IMR-90 (cell line): ENCODE measurements at regions not wholly inside any gene's neighbourhood (a gene's known extent, or its start where the extent isn't known, plus 50 kb on each side); places are given as distances from the start of the nearest gene placed in this dataset.

Source experiments
- BHLHE40 ChIP-seq: fragments of 150-350 bp; IDR thresholded peaks from 2 replicates; pipeline ENCODE4 v1.6.1; 2016; ENCODE audit warnings: mild to moderate bottlenecking, low read depth, low read length
- POLR2A ChIP-seq: IDR thresholded peaks from 2 replicates; pipeline ENCODE4 v1.6.1; 2012; ENCODE audit warnings: mild to moderate bottlenecking, low read depth, low read length
- RCOR1 ChIP-seq: IDR thresholded peaks from 2 replicates; pipeline ENCODE4 v1.6.1; 2012; ENCODE audit warnings: mild to moderate bottlenecking, low read length, improper control_type of control experiment; ENCODE audit not compliant: insufficient replicate concordance
- TF ChIP-seq, protein P1 (sequence below): conservative IDR thresholded peaks from 2 replicates; pipeline ENCODE4 v1.5.1; 2012; ENCODE audit warnings: mild to moderate bottlenecking, low read depth, low read length, improper control_type of control experiment

DNA sequence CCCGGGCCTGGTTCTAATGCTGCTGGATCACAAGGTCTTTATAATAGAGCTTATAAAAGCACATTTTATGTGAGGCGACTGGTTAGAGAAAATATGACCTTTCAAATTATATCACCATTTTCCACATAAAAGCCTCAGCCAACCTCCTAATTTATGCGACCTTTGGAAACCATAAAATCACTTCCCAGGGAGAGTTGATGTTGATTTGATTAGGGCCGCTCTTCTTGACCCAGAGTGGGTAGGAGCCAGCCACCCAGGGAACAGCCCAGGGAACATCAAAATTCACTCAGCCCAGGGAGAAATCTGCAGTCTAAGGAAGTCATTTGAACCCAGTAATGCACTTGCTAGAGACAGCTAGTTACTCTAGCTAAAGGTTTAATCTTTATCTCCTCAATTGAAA lies 79.8 kb upstream of the TENT5A start:
- TF ChIP-seq, protein P1, sequence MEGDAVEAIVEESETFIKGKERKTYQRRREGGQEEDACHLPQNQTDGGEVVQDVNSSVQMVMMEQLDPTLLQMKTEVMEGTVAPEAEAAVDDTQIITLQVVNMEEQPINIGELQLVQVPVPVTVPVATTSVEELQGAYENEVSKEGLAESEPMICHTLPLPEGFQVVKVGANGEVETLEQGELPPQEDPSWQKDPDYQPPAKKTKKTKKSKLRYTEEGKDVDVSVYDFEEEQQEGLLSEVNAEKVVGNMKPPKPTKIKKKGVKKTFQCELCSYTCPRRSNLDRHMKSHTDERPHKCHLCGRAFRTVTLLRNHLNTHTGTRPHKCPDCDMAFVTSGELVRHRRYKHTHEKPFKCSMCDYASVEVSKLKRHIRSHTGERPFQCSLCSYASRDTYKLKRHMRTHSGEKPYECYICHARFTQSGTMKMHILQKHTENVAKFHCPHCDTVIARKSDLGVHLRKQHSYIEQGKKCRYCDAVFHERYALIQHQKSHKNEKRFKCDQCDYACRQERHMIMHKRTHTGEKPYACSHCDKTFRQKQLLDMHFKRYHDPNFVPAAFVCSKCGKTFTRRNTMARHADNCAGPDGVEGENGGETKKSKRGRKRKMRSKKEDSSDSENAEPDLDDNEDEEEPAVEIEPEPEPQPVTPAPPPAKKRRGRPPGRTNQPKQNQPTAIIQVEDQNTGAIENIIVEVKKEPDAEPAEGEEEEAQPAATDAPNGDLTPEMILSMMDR, result no peak
- TF ChIP-seq POLR2A, result no peak
- TF ChIP-seq RCOR1, result no peak
- no peak for TF ChIP-seq BHLHE40
